ENCODE measurements at regions not wholly inside any gene's neighbourhood (a gene's known extent, or its start where the extent isn't known, plus 50 kb on each side); places are given as distances from the start of the nearest gene placed in this dataset.

DNA sequence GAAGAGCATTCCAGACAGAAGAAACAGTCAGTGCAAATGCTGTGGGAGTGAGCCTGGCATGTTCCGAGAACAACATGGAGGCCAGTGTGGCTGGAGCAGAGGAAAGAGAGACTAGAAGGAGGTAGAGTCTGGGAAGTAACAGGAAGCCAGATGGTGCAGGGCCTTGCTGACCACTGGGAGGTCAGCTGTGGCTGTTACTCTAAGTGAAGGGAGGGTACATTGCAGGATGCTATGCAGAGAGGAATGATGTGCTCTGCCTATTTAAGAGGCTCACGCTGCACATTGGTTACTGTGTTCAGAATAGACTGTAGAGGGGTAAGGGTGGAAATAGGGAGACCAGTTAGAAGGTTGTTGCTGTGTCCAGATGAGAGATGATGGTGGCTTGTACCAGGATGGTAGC, 88.6 kb upstream of the CACNA1E start:
- TF ChIP-seq, protein P1, sequence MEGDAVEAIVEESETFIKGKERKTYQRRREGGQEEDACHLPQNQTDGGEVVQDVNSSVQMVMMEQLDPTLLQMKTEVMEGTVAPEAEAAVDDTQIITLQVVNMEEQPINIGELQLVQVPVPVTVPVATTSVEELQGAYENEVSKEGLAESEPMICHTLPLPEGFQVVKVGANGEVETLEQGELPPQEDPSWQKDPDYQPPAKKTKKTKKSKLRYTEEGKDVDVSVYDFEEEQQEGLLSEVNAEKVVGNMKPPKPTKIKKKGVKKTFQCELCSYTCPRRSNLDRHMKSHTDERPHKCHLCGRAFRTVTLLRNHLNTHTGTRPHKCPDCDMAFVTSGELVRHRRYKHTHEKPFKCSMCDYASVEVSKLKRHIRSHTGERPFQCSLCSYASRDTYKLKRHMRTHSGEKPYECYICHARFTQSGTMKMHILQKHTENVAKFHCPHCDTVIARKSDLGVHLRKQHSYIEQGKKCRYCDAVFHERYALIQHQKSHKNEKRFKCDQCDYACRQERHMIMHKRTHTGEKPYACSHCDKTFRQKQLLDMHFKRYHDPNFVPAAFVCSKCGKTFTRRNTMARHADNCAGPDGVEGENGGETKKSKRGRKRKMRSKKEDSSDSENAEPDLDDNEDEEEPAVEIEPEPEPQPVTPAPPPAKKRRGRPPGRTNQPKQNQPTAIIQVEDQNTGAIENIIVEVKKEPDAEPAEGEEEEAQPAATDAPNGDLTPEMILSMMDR (IDR thresholded peaks at IDR 0.05), result no peak
- TF ChIP-seq POLR2A (IDR thresholded peaks at IDR 0.05), result no peak
